ENCODE measurements at regions not wholly inside any gene's neighbourhood (a gene's known extent, or its start where the extent isn't known, plus 50 kb on each side); places are given as distances from the start of the nearest gene placed in this dataset.
"Not testable (repeated sequence)": the region's sequence is repeated elsewhere in the genome, so short reads cannot be mapped to it uniquely, and the experiment has no call there.

DNA sequence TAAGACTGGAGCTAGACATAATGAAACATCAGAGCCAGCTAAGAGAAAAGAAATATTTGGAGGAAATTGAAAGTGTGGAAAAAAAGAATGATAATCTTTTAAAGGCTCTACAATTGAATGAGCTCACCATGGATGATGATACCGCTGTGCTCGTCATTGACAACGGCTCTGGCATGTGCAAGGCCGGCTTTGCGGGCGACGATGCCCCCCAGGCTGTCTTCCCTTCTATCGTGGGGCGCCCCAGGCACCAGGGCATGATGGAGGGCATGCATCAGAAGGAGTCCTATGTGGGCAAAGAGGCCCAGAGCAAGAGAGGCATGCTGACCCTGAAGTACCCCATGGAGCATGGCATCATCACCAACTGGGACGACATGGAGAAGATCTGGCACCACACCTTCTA lies 98.3 kb downstream of the CCDC74A start:
- H4K8ac ChIP-seq (ENCODE audit: extremely low read depth, insufficient read depth, low read length); H3K9ac ChIP-seq (replicated peaks in 1 of 4; ENCODE audit: extremely low read depth in 1 of 4, low read depth in 3 of 4, low read length in 3 of 4); H3K4me1 ChIP-seq (replicated peaks in 1 of 4; ENCODE audit: control insufficient read depth in 3 of 4, insufficient read depth in 4 of 4, low read length in 3 of 4); H3K56ac ChIP-seq (replicated peaks; ENCODE audit: insufficient read length, low read depth, low read length); POLR2A ChIA-PET (ENCODE audit: partially characterized antibody); H2AFZ ChIP-seq (ENCODE audit: low read length); H3K27me3 ChIP-seq (replicated peaks in 1 of 4; ENCODE audit: control insufficient read depth in 3 of 4, extremely low read depth in 1 of 4, insufficient read depth in 3 of 4, low read length in 3 of 4); H3K18ac ChIP-seq (ENCODE audit: extremely low read depth, low read length); H3K23ac ChIP-seq (ENCODE audit: insufficient read length); H3K79me1 ChIP-seq (ENCODE audit: low read depth, low read length); H3K14ac ChIP-seq (ENCODE audit: insufficient read length); H2BK15ac ChIP-seq (ENCODE audit: low read length); H3K9me3 ChIP-seq (ENCODE audit: insufficient read depth in 2 of 2, low read depth in 1 of 2, low read length in 1 of 2); H3K23me2 ChIP-seq (ENCODE audit: low read depth, low read length); H4K20me1 ChIP-seq (replicated peaks in 1 of 2; ENCODE audit: control insufficient read depth in 1 of 2, insufficient read depth in 2 of 2, low read length in 2 of 2); H3K36me3 ChIP-seq (ENCODE audit: control insufficient read depth in 2 of 4, insufficient read depth in 4 of 4, low read length in 3 of 4); DNase-seq (ENCODE audit: low read depth in 1 of 2, low spot score in 2 of 2); H2BK5ac ChIP-seq (ENCODE audit: low read depth, low read length); H4K5ac ChIP-seq (ENCODE audit: insufficient read length, low read depth, low read length); H2BK20ac ChIP-seq (ENCODE audit: low read length); FAIRE-seq; H2BK12ac ChIP-seq (ENCODE audit: low read depth, low read length); H3K4me3 ChIP-seq (ENCODE audit: extremely low read depth in 1 of 4, insufficient read depth in 2 of 4, low read depth in 3 of 4, low read length in 4 of 4); H3K4me2 ChIP-seq (ENCODE audit: insufficient read depth in 1 of 2, low read depth in 2 of 2, low read length in 2 of 2); H4K91ac ChIP-seq (replicated peaks; ENCODE audit: insufficient read length, low read length); H2BK120ac ChIP-seq (replicated peaks; ENCODE audit: low read depth, low read length); H3K27ac ChIP-seq (ENCODE audit: low read depth, low read length); H2AK5ac ChIP-seq (ENCODE audit: low read depth, low read length); H3K4ac ChIP-seq (replicated peaks; ENCODE audit: insufficient read length, low read depth, low read length); H3K79me2 ChIP-seq (ENCODE audit: control insufficient read depth in 1 of 2, insufficient read depth in 2 of 2, low read length in 2 of 2); CTCF ChIA-PET (ENCODE audit: partially characterized antibody): not testable (repeated sequence)
- 92% methylated on average over 10 of the region's 10 CpGs; no CpG with 5 or more reads in 1 of the 2 experiments for WGBS, 2 experiments (ENCODE audit: extremely low coverage in 1 of 2, insufficient coverage in 1 of 2, insufficient read length in 1 of 2, insufficient replicate concordance in 2 of 2, low coverage in 1 of 2, low lambda C conversion rate in 2 of 2, missing lambda C conversion rate in 1 of 2)

DNA sequence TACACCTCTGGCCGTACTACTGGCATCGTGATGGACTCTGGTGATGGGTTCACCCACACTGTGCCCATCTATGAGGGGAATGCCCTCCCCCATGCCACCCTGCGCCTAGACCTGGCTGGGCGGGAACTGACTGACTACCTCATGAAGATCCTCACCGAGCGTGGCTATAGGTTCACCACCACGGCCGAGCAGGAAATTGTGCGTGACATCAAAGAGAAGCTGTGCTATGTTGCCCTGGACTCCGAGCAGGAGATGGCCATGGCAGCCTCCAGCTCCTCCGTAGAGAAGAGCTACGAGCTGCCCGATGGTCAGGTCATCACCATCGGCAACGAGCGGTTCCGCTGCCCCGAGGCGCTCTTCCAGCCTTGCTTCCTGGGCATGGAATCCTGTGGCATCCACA lies 98.9 kb downstream of the CCDC74A start:
- H2AFZ ChIP-seq (ENCODE audit: low read length); H2BK20ac ChIP-seq (ENCODE audit: low read length); H3K79me2 ChIP-seq (ENCODE audit: control insufficient read depth in 1 of 2, insufficient read depth in 2 of 2, low read length in 2 of 2); FAIRE-seq; H2BK12ac ChIP-seq (ENCODE audit: low read depth, low read length); H3K4ac ChIP-seq (replicated peaks; ENCODE audit: insufficient read length, low read depth, low read length); H3K23ac ChIP-seq (ENCODE audit: insufficient read length); H3K27me3 ChIP-seq (replicated peaks in 1 of 4; ENCODE audit: control insufficient read depth in 3 of 4, extremely low read depth in 1 of 4, insufficient read depth in 3 of 4, low read length in 3 of 4); H4K5ac ChIP-seq (ENCODE audit: insufficient read length, low read depth, low read length); POLR2A ChIA-PET (ENCODE audit: partially characterized antibody); H3K56ac ChIP-seq (replicated peaks; ENCODE audit: insufficient read length, low read depth, low read length); H2AK5ac ChIP-seq (ENCODE audit: low read depth, low read length); H3K27ac ChIP-seq (ENCODE audit: low read depth, low read length); H4K8ac ChIP-seq (ENCODE audit: extremely low read depth, insufficient read depth, low read length); H3K4me2 ChIP-seq (ENCODE audit: insufficient read depth in 1 of 2, low read depth in 2 of 2, low read length in 2 of 2); H3K4me1 ChIP-seq (replicated peaks in 1 of 4; ENCODE audit: control insufficient read depth in 3 of 4, insufficient read depth in 4 of 4, low read length in 3 of 4); H2BK120ac ChIP-seq (replicated peaks; ENCODE audit: low read depth, low read length); H2BK15ac ChIP-seq (ENCODE audit: low read length); H3K79me1 ChIP-seq (ENCODE audit: low read depth, low read length); H2BK5ac ChIP-seq (ENCODE audit: low read depth, low read length); H3K36me3 ChIP-seq (ENCODE audit: control insufficient read depth in 2 of 4, insufficient read depth in 4 of 4, low read length in 3 of 4); H4K91ac ChIP-seq (replicated peaks; ENCODE audit: insufficient read length, low read length); H3K9me3 ChIP-seq (ENCODE audit: insufficient read depth in 2 of 2, low read depth in 1 of 2, low read length in 1 of 2); H3K9ac ChIP-seq (replicated peaks in 1 of 4; ENCODE audit: extremely low read depth in 1 of 4, low read depth in 3 of 4, low read length in 3 of 4); H3K23me2 ChIP-seq (ENCODE audit: low read depth, low read length); H3K18ac ChIP-seq (ENCODE audit: extremely low read depth, low read length); H3K14ac ChIP-seq (ENCODE audit: insufficient read length); H3K4me3 ChIP-seq (ENCODE audit: extremely low read depth in 1 of 4, insufficient read depth in 2 of 4, low read depth in 3 of 4, low read length in 4 of 4); H4K20me1 ChIP-seq (replicated peaks in 1 of 2; ENCODE audit: control insufficient read depth in 1 of 2, insufficient read depth in 2 of 2, low read length in 2 of 2); CTCF ChIA-PET (ENCODE audit: partially characterized antibody); DNase-seq (ENCODE audit: low read depth in 1 of 2, low spot score in 2 of 2): not testable (repeated sequence)
- WGBS, 2 experiments (ENCODE audit: extremely low coverage in 1 of 2, insufficient coverage in 1 of 2, insufficient read length in 1 of 2, insufficient replicate concordance in 2 of 2, low coverage in 1 of 2, low lambda C conversion rate in 2 of 2, missing lambda C conversion rate in 1 of 2) = 95% methylated on average over 19 of the region's 19 CpGs; no CpG with 5 or more reads in 1 of the 2 experiments
